ENCODE measurements at regions not wholly inside any gene's neighbourhood (a gene's known extent, or its start where the extent isn't known, plus 50 kb on each side); places are given as distances from the start of the nearest gene placed in this dataset.
"Not testable (repeated sequence)": the region's sequence is repeated elsewhere in the genome, so short reads cannot be mapped to it uniquely, and the experiment has no call there.

DNA sequence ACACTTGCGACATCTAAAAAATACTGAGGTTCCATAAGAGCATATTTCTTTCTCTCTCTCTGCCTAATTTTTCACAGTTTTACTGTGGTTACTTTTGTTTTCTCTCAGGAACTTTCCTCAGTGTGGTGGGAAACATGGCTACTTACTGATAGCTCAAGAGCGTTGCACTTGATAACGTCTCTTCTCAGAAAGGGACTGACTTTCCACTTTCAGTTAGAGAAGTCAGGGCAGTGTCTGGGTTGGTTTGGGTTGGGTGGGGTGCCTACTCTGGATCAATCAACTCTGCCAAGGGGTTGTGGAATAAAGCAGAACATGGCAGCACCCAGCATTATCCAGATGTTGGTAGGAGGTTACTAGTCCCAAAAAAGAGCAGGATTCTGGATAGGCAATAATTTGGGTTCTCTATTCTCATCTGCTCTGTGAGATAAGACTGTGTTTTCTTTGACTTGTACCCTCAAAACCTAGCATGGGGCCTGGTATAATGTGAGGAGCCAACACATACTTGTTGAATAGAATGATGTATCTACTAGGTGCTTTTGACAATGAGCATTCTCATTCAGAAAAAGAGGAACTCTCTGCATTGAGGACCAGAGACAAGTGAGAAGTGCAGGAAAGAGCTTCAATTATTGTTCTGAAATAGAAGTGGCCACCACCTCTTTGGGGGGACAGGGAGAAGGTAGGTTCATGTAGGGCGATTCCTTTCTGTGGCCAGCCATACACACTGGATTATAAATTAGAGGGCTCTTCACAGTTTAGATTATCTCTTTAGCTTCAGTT is 315.7 kb downstream of the REEP3 start:
- no peak for DNase-seq (ENCODE audit: low spot score)
- Histone ChIP-seq H3K4me1 (no peaks in the 10 kb centered on the region), H3K27me3 (no peaks in the 10 kb centered on the region), H3K27ac (no peak overlapping the region), H3K4me3 (no peak overlapping the region), H3K9me3 (no peaks in the 10 kb centered on the region), H3K36me3 (no peaks in the 10 kb centered on the region)
- TF ChIP-seq, protein P1, sequence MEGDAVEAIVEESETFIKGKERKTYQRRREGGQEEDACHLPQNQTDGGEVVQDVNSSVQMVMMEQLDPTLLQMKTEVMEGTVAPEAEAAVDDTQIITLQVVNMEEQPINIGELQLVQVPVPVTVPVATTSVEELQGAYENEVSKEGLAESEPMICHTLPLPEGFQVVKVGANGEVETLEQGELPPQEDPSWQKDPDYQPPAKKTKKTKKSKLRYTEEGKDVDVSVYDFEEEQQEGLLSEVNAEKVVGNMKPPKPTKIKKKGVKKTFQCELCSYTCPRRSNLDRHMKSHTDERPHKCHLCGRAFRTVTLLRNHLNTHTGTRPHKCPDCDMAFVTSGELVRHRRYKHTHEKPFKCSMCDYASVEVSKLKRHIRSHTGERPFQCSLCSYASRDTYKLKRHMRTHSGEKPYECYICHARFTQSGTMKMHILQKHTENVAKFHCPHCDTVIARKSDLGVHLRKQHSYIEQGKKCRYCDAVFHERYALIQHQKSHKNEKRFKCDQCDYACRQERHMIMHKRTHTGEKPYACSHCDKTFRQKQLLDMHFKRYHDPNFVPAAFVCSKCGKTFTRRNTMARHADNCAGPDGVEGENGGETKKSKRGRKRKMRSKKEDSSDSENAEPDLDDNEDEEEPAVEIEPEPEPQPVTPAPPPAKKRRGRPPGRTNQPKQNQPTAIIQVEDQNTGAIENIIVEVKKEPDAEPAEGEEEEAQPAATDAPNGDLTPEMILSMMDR (IDR thresholded peaks at IDR 0.05), result no peak

DNA sequence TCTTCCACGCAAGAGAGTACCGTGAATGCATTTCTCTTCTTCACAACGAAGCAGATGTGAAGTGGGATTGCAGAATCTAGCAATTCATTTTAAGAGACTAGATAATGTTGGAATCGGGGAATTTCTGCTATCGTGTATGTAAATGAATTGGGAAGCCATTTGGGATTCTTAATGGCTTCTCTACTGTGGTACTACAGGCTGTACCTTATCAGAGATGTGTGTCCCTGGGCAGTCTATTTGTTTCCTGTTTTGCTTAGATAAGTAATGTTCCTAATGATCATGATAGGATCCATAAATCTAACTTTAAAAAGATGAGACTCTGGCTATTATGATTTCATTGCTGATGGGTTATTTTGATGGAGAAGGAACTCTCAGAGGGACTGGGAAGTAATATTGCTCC is 320.6 kb downstream of the REEP3 start:
- no peaks in the 10 kb centered on the region for H3K36me3 ChIP-seq
- no peak for DNase-seq (ENCODE audit: low spot score)
- H3K4me1 ChIP-seq, result no peaks in the 10 kb centered on the region
- no peak overlapping the region for H3K4me3 ChIP-seq
- no peaks in the 10 kb centered on the region for H3K27me3 ChIP-seq
- H3K27ac ChIP-seq, result no peak overlapping the region
- H3K9me3 ChIP-seq, result no peaks in the 10 kb centered on the region
- TF ChIP-seq, protein P1 (IDR thresholded peaks at IDR 0.05), result no peak

DNA sequence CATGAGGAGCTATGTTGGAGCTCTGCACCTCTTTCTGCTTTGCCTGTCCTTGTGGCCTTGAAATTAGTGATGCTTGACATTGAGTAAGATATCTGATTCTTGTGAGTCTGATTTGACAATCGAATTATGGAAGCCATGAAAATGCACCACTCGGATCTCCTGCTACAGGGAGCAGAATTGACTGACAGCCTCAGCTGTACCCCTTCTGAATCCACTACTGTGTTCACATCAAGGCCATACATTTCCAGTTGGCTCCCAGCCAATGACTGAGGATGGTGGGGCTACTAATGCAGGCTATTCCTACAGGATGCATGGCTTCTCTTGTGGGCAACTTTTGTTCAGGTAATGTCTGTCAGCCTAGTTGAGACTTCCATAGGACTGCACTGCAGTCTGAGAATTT is 321.9 kb downstream of the REEP3 start:
- Histone ChIP-seq H3K4me3 (no peak overlapping the region), H3K27ac (no peak overlapping the region), H3K9me3 (no peaks in the 10 kb centered on the region), H3K4me1 (no peaks in the 10 kb centered on the region), H3K36me3 (no peaks in the 10 kb centered on the region), H3K27me3 (no peaks in the 10 kb centered on the region)
- DNase-seq (ENCODE audit: low spot score), result no peak
- TF ChIP-seq, protein P1 (IDR thresholded peaks at IDR 0.05), result no peak

DNA sequence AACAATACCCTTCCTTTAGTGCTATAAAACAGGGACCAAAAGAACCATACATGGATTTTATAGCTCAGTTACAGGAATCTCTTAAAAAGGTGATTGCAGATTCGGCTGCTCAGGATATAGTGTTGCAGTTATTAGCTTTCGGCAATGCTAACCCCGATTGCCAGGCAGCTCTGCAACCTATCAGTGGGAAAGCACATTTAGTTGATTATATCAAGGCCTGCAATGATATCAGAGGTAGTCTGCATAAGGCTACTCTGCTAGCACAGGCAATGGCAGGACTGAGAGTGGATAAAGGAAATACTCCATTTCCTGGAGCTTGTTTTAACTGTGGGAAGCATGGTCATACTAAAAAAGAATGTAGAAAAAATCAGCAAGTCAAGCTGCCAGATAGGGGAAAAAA is 327.7 kb downstream of the REEP3 start:
- not testable (repeated sequence) for H3K4me3 ChIP-seq; H3K9me3 ChIP-seq; DNase-seq (ENCODE audit: low spot score)

DNA sequence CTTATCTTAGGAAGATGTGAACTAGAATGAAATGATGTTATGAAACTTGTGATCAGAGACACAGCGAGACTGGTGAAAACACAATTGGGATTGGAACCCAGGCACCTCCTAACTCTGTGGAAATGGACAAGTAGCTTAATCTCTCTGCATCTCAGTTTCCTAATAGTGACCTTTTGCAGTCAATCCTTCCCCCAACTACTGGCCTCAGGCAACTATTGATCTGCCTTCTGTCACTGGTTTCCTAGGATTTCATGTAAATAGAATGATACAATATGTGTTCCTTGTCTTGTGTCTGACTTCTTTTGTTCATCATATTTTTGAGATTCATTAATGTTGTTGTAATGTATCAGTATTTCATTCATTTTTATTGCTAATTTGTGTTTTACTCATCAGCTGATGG is 341.7 kb downstream of the REEP3 start:
- Histone ChIP-seq H3K9me3 (no peaks in the 10 kb centered on the region), H3K27ac (no peak overlapping the region), H3K4me3 (no peak overlapping the region), H3K36me3 (no peaks in the 10 kb centered on the region), H3K4me1 (peaks cover 0 to 8% of the 10 kb centered on the region in 2 donors), H3K27me3 (no peaks in the 10 kb centered on the region)
- DNase-seq (ENCODE audit: low spot score), result no peak
- TF ChIP-seq, protein P1 (IDR thresholded peaks at IDR 0.05), result no peak

More for the DNA sequence above, 327.7 kb downstream of the REEP3 start:
- H3K36me3 ChIP-seq, H3K4me1 ChIP-seq, H3K27ac ChIP-seq, H3K27me3 ChIP-seq: not testable (repeated sequence)

DNA sequence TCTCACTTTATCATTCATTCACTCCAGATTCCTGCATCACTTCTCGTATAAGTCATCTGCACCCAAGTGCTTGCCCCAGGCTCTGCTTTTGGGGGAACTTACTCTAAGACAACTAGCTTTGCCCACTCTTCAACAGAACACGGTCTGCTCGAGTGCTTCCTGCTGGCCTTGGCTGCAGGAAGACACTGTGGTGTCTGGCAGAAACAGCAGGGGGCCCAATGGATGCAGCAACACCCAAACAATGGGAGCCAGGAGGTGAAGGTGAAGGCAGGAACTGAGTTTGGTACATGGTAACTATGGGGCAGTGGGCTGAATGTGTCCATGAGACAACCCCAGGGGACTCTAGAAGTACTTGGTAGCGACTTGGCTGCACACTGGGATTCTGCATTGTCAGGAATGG is 344.0 kb downstream of the REEP3 start:
- Histone ChIP-seq H3K4me3 (no peak overlapping the region), H3K36me3 (no peaks in the 10 kb centered on the region), H3K27me3 (no peaks in the 10 kb centered on the region), H3K9me3 (no peaks in the 10 kb centered on the region), H3K4me1 (peaks cover 0 to 8% of the 10 kb centered on the region in 2 donors), H3K27ac (no peak overlapping the region)
- DNase-seq (ENCODE audit: low spot score), result no peak
- TF ChIP-seq, protein P1 (IDR thresholded peaks at IDR 0.05), result no peak
